Uterus (tissue), 3 donors: ENCODE measurements at regions not wholly inside any gene's neighbourhood (a gene's known extent, or its start where the extent isn't known, plus 50 kb on each side); places are given as distances from the start of the nearest gene placed in this dataset.
"Not testable (repeated sequence)": the region's sequence is repeated elsewhere in the genome, so short reads cannot be mapped to it uniquely, and the experiment has no call there.

Experiments used
- DNase-seq, 2 donors: peaks; one replicate each; pipeline ENCODE4 v3.0.0-alpha.2; 2019 to 2020
- H3K27ac ChIP-seq, 2 donors: fragments of 200-600 bp; sonication (generic); 1 replicate in 1 of 2; 2 replicates in 1 of 2; pipeline ENCODE4 v1.5.1; 2016 to 2018
- H3K27me3 ChIP-seq, 2 donors: fragments of 200-600 bp; sonication (generic); one replicate each; pipeline ENCODE4 v1.5.1; 2018 to 2019; ENCODE audit warnings: control low read depth in 1 of 2
- H3K36me3 ChIP-seq, 2 donors: fragments of 200-600 bp; sonication (generic); one replicate each; pipeline ENCODE4 v1.5.1; 2019; ENCODE audit warnings: control low read depth in 1 of 2
- H3K4me1 ChIP-seq, 2 donors: fragments of 200-600 bp; sonication (generic); one replicate each; pipeline ENCODE4 v1.5.1; 2018 to 2019; ENCODE audit warnings: control low read depth in 1 of 2
- H3K4me3 ChIP-seq, 2 donors: fragments of 200-600 bp; sonication (generic); 1 replicate in 1 of 2; 2 replicates in 1 of 2; pipeline ENCODE4 v1.5.1; 2018 to 2019; ENCODE audit warnings: mild to moderate bottlenecking in 1 of 2
- H3K9me3 ChIP-seq, 2 donors: fragments of 200-600 bp; sonication (generic); one replicate each; pipeline ENCODE4 v1.5.1; 2019; ENCODE audit warnings: control low read depth in 1 of 2
- CTCF ChIP-seq, 4 experiments: fragments of 200-600 bp in 2 of 4; fragments of 450-650 bp in 2 of 4; sonication (generic) in 2 of 4; IDR thresholded peaks; one replicate each; pipeline ENCODE4 v1.5.1; 2016 to 2019; ENCODE audit warnings: antibody characterized with exemption in 4 of 4, mild to moderate bottlenecking in 2 of 4, moderate library complexity in 1 of 4
- POLR2A ChIP-seq, 2 donors: fragments of 450-650 bp; IDR thresholded peaks; one replicate each; pipeline ENCODE4 v1.6.1; 2016; ENCODE audit warnings: antibody characterized with exemption in 2 of 2, mild to moderate bottlenecking in 1 of 2, moderate library complexity in 1 of 2
- intact Hi-C: fragments of 100-400 bp; cut with DNase I; formaldehyde crosslinking; loops from one replicate; pipeline ENCODE4 v1.15.1; 2023; ENCODE audit warnings: low total_unique reads
- donor health status: DM: yes; HTN: yes; CAD: no.

- no peak for DNase-seq
- Histone ChIP-seq H3K4me3 (no peak overlapping the region), H3K36me3 (no peaks in the 10 kb centered on the region), H3K4me1 (no peaks in the 10 kb centered on the region), H3K27me3 (no peaks in the 10 kb centered on the region), H3K9me3 (no peaks in the 10 kb centered on the region), H3K27ac (no peak overlapping the region)
- TF ChIP-seq POLR2A (IDR thresholded peaks at IDR 0.05) = no peak
- TF ChIP-seq CTCF (IDR thresholded peaks at IDR 0.05) = no peak
- intact Hi-C loops = no loop called here
Observed at GRCh38 chr3:161672478-161672877, 175.9 kb downstream of the OTOL1 start.

- TF ChIP-seq CTCF (IDR thresholded peaks at IDR 0.05) = no peak
- no peak for TF ChIP-seq POLR2A (IDR thresholded peaks at IDR 0.05)
- Histone ChIP-seq H3K4me1 (no peaks in the 10 kb centered on the region), H3K36me3 (no peaks in the 10 kb centered on the region), H3K4me3 (no peak overlapping the region), H3K9me3 (no peaks in the 10 kb centered on the region), H3K27me3 (no peaks in the 10 kb centered on the region), H3K27ac (no peak overlapping the region)
- DNase-seq = no peak
- intact Hi-C loops = no loop called here
Observed at GRCh38 chr3:161673866-161674265, 177.3 kb downstream of the OTOL1 start.

GRCh38 chr3:161674402-161674801 lies 177.8 kb downstream of the OTOL1 start:
- Histone ChIP-seq H3K4me3 (no peak overlapping the region), H3K27ac (no peak overlapping the region), H3K4me1 (no peaks in the 10 kb centered on the region), H3K27me3 (no peaks in the 10 kb centered on the region), H3K36me3 (no peaks in the 10 kb centered on the region), H3K9me3 (no peaks in the 10 kb centered on the region)
- no peak for DNase-seq
- intact Hi-C loops = no loop called here
- TF ChIP-seq CTCF (IDR thresholded peaks at IDR 0.05) (no peak), POLR2A (IDR thresholded peaks at IDR 0.05) (no peak)

- H3K4me1 ChIP-seq, intact Hi-C loops, H3K27ac ChIP-seq, H3K9me3 ChIP-seq, H3K36me3 ChIP-seq, H3K4me3 ChIP-seq, H3K27me3 ChIP-seq, DNase-seq: not testable (repeated sequence)
Observed at GRCh38 chr3:161681831-161682230, 185.2 kb downstream of the OTOL1 start.

- Histone ChIP-seq H3K36me3 (no peaks in the 10 kb centered on the region), H3K4me3 (no peak overlapping the region), H3K27ac (no peak overlapping the region), H3K4me1 (no peaks in the 10 kb centered on the region), H3K27me3 (no peaks in the 10 kb centered on the region), H3K9me3 (no peaks in the 10 kb centered on the region)
- no peak for DNase-seq
- TF ChIP-seq CTCF (IDR thresholded peaks at IDR 0.05) (no peak), POLR2A (IDR thresholded peaks at IDR 0.05) (no peak)
- intact Hi-C loops = no loop called here
Observed at GRCh38 chr3:161682715-161683114, 186.1 kb downstream of the OTOL1 start.

GRCh38 chr3:161689584-161690298 lies 193.1 kb downstream of the OTOL1 start:
- intact Hi-C loops = no loop called here
- H3K27me3 ChIP-seq = no peaks in the 10 kb centered on the region
- no peak overlapping the region for H3K27ac ChIP-seq
- no peak overlapping the region for H3K4me3 ChIP-seq
- DNase-seq = no peak
- TF ChIP-seq POLR2A (IDR thresholded peaks at IDR 0.05) (no peak), CTCF (IDR thresholded peaks at IDR 0.05) (no peak)
- H3K9me3 ChIP-seq = no peaks in the 10 kb centered on the region
- H3K36me3 ChIP-seq = no peaks in the 10 kb centered on the region
- H3K4me1 ChIP-seq = no peaks in the 10 kb centered on the region
